ENCODE measurements at regions not wholly inside any gene's neighbourhood (a gene's known extent, or its start where the extent isn't known, plus 50 kb on each side); places are given as distances from the start of the nearest gene placed in this dataset.

- TF ChIP-seq ZNF596 (tag by site-specific recombination; IDR thresholded peaks at IDR 0.05) (no peak), ZNF558 (tag by site-specific recombination; IDR thresholded peaks at IDR 0.05) (no peak)
These were observed 103.4 kb downstream of the SAMD9 start for GRCh38 chr7:93014410-93014809.
